ENCODE measurements at regions not wholly inside any gene's neighbourhood (a gene's known extent, or its start where the extent isn't known, plus 50 kb on each side); places are given as distances from the start of the nearest gene placed in this dataset.

DNA sequence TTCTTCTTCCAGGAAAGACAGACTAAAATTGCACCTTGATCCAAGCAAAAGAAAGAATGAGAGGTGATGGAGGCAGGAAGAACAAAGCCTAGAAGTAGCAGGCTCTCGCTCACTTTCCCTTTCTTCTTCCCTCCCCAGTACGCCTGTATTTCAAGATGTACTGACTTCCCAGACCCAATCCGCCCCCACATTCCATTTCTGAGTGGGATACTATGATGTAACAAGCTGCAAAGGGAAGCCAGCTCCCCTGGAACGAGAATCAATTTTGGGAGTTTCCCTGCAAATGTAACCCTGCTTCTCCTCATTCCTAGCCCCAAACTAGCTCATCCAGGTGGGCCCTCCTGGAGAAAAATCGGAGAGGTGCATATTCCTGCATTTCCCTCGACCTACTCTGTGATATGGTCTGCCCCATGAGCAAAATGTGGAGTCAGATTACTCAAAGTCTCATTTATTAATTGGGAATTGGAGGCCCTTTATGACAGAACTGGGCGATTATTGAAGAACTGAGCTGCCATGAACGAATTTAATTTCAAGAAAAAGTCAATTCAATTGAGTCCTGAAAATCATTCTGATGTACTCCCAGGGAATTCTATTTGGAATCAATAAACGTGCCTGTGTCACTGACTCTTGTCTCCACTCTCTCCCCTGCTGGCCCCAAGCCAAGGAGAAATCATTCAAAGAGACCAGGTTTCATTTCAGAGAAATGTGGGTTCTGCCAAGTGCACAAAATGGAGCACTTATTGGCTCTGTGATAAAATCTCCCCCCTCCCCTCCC, 398.9 kb downstream of the SHISA9 start:
- H3K4me3 ChIP-seq (replicated peaks in 1 of 3; ENCODE audit: insufficient read depth in 1 of 3, low read depth in 1 of 3, low read length in 3 of 3), result no peak overlapping the region
- BruUV-seq (replicated peaks), result no TSS peak
- H3K9me3 ChIP-seq (replicated peaks; ENCODE audit: control insufficient read depth, insufficient read depth, low read length), result peaks cover 3% of the 10 kb centered on the region
- no peaks in the 10 kb centered on the region for H3K79me2 ChIP-seq (ENCODE audit: control insufficient read depth, insufficient read depth, low read length)
- H3K36me3 ChIP-seq (ENCODE audit: control insufficient read depth in 2 of 2, extremely low read depth in 1 of 2, insufficient read depth in 2 of 2, low read length in 2 of 2), result no peaks in the 10 kb centered on the region
- ChIA-PET CTCF (no interaction called here), POLR2A (no interaction called here)
- intact Hi-C loops (cut with micrococcal nuclease), result no loop called here
- no peaks in the 10 kb centered on the region for H3K9me1 ChIP-seq (replicated peaks; ENCODE audit: control insufficient read depth, extremely low read depth, insufficient read depth, low read length)
- FAIRE-seq (no peak), DNase-seq (ENCODE audit: low read depth, low spot score) (no peak)
- TF ChIP-seq FOS (IDR thresholded peaks at IDR 0.05; ENCODE audit: borderline replicate concordance, insufficient read depth, low read length) (no peak), POLR2A (IDR thresholded peaks at IDR 0.05; ENCODE audit: low read depth, low read length) (no peak), EZH2 (IDR thresholded peaks at IDR 0.05; ENCODE audit: borderline replicate concordance, low read depth, low read length, severe bottlenecking) (no peak), POLR2AphosphoS5 (IDR thresholded peaks at IDR 0.05; ENCODE audit: insufficient read depth, low read depth, low read length) (no peak), JUN (IDR thresholded peaks at IDR 0.05; ENCODE audit: borderline replicate concordance, insufficient read depth, insufficient read length, low read depth) (no peak), MYC (IDR thresholded peaks at IDR 0.05; ENCODE audit: low read depth, low read length) (no peak), GATA2 (IDR thresholded peaks at IDR 0.05; ENCODE audit: insufficient read depth, insufficient read length, low read depth, low read length) (no peak), CTCF (IDR thresholded peaks at IDR 0.05; ENCODE audit: extremely low read depth in 1 of 2, insufficient read depth in 1 of 2, low read depth in 1 of 2, low read length in 2 of 2) (no peak)
- TF ChIP-seq, protein P1, sequence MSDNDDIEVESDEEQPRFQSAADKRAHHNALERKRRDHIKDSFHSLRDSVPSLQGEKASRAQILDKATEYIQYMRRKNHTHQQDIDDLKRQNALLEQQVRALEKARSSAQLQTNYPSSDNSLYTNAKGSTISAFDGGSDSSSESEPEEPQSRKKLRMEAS (IDR thresholded peaks at IDR 0.05; ENCODE audit: insufficient read depth, insufficient read length), result no peak
- no peaks in the 10 kb centered on the region for H3K27me3 ChIP-seq (ENCODE audit: control insufficient read depth in 2 of 2, insufficient read depth in 2 of 2, low read length in 2 of 2)
- H2AFZ ChIP-seq (ENCODE audit: low read depth, low read length), result no peak overlapping the region
- no peaks in the 10 kb centered on the region for H3K4me1 ChIP-seq (ENCODE audit: control insufficient read depth, extremely low read depth, insufficient read depth, low read length)
- dilution Hi-C loops (cut with MboI; ENCODE audit: extremely low pct_ligation_motif_present, low sequenced_read_pairs), result no loop called here
- no peaks in the 10 kb centered on the region for H4K20me1 ChIP-seq (replicated peaks; ENCODE audit: control insufficient read depth, extremely low read depth, insufficient read depth, low read length)
- H3K9ac ChIP-seq (replicated peaks; ENCODE audit: extremely low read depth, insufficient read depth, low read length), result no peak overlapping the region
- H3K4me2 ChIP-seq (ENCODE audit: insufficient read depth, low read length), result no peak overlapping the region
- no peak overlapping the region for H3K27ac ChIP-seq (ENCODE audit: insufficient read depth, low read depth, low read length)

Measured in endothelial cell of umbilical vein (primary cell).